ENCODE measurements at regions not wholly inside any gene's neighbourhood (a gene's known extent, or its start where the extent isn't known, plus 50 kb on each side); places are given as distances from the start of the nearest gene placed in this dataset.

DNA sequence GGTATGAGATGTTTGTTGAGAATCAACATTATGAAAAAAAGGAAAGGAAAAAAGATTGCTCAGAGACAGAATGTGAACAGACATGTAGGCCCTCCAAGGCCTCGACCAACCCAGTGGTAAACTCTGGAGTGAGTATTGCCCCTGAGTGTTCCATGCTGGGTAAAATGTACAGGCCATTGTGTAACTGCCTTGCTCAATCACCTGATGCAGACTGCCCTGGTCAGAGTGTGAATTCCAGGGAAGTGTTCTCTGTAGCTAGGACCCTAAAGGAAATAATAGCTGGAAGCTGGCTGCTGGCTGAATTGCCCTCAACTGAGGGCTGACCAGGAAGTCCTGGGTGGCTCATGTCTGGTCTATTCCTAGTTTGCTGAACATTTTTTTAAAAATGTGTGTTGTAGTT, 1081.4 kb upstream of the LRFN5 start:
- TF ChIP-seq, protein P1, sequence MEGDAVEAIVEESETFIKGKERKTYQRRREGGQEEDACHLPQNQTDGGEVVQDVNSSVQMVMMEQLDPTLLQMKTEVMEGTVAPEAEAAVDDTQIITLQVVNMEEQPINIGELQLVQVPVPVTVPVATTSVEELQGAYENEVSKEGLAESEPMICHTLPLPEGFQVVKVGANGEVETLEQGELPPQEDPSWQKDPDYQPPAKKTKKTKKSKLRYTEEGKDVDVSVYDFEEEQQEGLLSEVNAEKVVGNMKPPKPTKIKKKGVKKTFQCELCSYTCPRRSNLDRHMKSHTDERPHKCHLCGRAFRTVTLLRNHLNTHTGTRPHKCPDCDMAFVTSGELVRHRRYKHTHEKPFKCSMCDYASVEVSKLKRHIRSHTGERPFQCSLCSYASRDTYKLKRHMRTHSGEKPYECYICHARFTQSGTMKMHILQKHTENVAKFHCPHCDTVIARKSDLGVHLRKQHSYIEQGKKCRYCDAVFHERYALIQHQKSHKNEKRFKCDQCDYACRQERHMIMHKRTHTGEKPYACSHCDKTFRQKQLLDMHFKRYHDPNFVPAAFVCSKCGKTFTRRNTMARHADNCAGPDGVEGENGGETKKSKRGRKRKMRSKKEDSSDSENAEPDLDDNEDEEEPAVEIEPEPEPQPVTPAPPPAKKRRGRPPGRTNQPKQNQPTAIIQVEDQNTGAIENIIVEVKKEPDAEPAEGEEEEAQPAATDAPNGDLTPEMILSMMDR (IDR thresholded peaks at IDR 0.05), result no peak
- TF ChIP-seq ZFX (IDR thresholded peaks at IDR 0.05; ENCODE audit: borderline replicate concordance), result no peak

Data from 22Rv1 (cell line).